ENCODE measurements at regions not wholly inside any gene's neighbourhood (a gene's known extent, or its start where the extent isn't known, plus 50 kb on each side); places are given as distances from the start of the nearest gene placed in this dataset.

DNA sequence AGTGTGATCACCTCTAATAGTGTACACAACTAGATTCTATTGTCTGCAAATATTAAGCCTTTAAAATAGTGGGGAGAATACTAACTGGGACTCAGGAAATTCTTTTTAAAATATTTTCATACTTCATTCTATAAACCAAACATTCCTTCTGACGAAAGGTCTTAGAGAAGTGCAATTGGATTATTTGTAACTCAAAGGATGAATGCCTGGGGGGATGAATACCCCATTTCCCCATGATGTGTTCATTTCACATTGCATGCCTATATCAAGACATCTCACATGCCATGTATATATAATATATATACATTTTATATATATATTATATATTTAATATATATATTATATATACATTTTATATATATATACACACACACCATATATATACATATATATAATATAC lies 189.9 kb downstream of the VGLL3 start:
- H3K9me3 Mint-ChIP-seq = peaks cover 5% of the 10 kb centered on the region
- Histone ChIP-seq H3K27ac (no peak overlapping the region), H3K79me2 (ENCODE audit: low read depth) (no peaks in the 10 kb centered on the region), H3F3A (ENCODE audit: low read depth) (no peaks in the 10 kb centered on the region), H3K4me2 (no peak overlapping the region), H3K4me1 (no peaks in the 10 kb centered on the region), H3K9me3 (ENCODE audit: low read depth) (no peaks in the 10 kb centered on the region), H2AFZ (replicated peaks) (no peak overlapping the region), H3K4me3 (no peak overlapping the region), H3K9ac (no peak overlapping the region), H3K27me3 (no peaks in the 10 kb centered on the region), H4K20me1 (ENCODE audit: low read depth) (no peaks in the 10 kb centered on the region), H3K36me3 (no peaks in the 10 kb centered on the region)
- H3K36me3 Mint-ChIP-seq = no peaks in the 10 kb centered on the region
- H3K27me3 Mint-ChIP-seq (ENCODE audit: insufficient read depth, low read depth) = no peaks in the 10 kb centered on the region
- H3K27ac Mint-ChIP-seq = no peak overlapping the region
- DNase-seq (ENCODE audit: low spot score) = no peak
- H3K4me3 Mint-ChIP-seq = no peak overlapping the region
- TF ChIP-seq, protein P1, sequence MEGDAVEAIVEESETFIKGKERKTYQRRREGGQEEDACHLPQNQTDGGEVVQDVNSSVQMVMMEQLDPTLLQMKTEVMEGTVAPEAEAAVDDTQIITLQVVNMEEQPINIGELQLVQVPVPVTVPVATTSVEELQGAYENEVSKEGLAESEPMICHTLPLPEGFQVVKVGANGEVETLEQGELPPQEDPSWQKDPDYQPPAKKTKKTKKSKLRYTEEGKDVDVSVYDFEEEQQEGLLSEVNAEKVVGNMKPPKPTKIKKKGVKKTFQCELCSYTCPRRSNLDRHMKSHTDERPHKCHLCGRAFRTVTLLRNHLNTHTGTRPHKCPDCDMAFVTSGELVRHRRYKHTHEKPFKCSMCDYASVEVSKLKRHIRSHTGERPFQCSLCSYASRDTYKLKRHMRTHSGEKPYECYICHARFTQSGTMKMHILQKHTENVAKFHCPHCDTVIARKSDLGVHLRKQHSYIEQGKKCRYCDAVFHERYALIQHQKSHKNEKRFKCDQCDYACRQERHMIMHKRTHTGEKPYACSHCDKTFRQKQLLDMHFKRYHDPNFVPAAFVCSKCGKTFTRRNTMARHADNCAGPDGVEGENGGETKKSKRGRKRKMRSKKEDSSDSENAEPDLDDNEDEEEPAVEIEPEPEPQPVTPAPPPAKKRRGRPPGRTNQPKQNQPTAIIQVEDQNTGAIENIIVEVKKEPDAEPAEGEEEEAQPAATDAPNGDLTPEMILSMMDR (IDR thresholded peaks at IDR 0.05) = no peak
- TF ChIP-seq EZH2phosphoT487 (IDR thresholded peaks at IDR 0.05) (no peak), EZH2 (IDR thresholded peaks at IDR 0.05) (no peak)
- H3K4me1 Mint-ChIP-seq = no peaks in the 10 kb centered on the region

DNA sequence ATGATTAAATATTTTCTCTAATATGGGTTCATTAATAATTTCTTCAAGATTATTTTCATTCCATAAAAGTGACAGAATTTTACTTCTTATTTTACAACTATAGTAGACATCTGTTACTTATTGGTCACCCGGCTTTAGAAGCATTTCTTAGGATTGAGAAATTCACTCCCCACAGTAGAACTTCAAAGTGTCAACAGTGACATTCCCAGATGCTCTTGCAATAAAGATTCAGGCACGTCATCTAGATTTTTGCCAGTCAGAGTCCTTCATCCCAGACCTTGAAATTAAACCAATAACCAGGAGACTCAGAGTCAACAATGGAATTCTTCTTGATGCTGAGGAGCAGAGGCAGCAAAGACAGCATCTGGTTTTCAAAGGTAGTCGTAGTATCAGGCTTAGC lies 190.8 kb downstream of the VGLL3 start:
- Histone ChIP-seq H3K36me3 (no peaks in the 10 kb centered on the region), H3K79me2 (ENCODE audit: low read depth) (no peaks in the 10 kb centered on the region), H3K4me1 (no peaks in the 10 kb centered on the region), H3F3A (ENCODE audit: low read depth) (no peaks in the 10 kb centered on the region), H3K27ac (no peak overlapping the region), H3K9ac (no peak overlapping the region), H3K27me3 (no peaks in the 10 kb centered on the region), H3K9me3 (ENCODE audit: low read depth) (no peaks in the 10 kb centered on the region), H3K4me2 (no peak overlapping the region), H2AFZ (replicated peaks) (no peak overlapping the region), H4K20me1 (ENCODE audit: low read depth) (no peaks in the 10 kb centered on the region), H3K4me3 (no peak overlapping the region)
- Mint-ChIP-seq H3K27ac (no peak overlapping the region), H3K9me3 (no peaks in the 10 kb centered on the region), H3K27me3 (ENCODE audit: insufficient read depth, low read depth) (no peaks in the 10 kb centered on the region), H3K4me3 (no peak overlapping the region), H3K4me1 (no peaks in the 10 kb centered on the region), H3K36me3 (no peaks in the 10 kb centered on the region)
- TF ChIP-seq EZH2phosphoT487 (IDR thresholded peaks at IDR 0.05) (no peak), EZH2 (IDR thresholded peaks at IDR 0.05) (no peak)
- TF ChIP-seq, protein P1 (IDR thresholded peaks at IDR 0.05) = no peak
- DNase-seq (ENCODE audit: low spot score) = no peak

DNA sequence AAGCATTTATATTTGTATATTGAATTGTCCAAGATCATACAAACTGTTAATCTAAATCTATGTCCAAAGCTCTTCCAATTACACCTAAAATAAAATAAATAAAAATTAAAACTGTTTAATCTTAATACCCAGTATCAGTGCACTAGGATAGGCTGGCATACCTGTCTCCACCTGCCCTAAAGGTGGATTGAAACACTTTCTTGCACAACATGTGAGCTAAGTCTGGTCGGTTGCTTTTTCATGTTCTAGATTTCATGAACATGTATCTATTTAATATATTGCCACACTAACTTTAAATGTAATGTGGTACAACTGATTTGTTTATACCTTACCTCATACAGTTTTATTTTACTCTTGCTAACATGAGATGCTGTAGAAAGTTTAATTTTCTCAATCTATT lies 193.0 kb downstream of the VGLL3 start:
- DNase-seq (ENCODE audit: low spot score) = no peak
- peaks cover 13% of the 10 kb centered on the region for H3K4me1 ChIP-seq
- peaks cover 14% of the 10 kb centered on the region for H3K4me1 Mint-ChIP-seq

More for the DNA sequence above, 193.0 kb downstream of the VGLL3 start:
- Histone ChIP-seq H3K27ac (no peak overlapping the region), H4K20me1 (ENCODE audit: low read depth) (no peaks in the 10 kb centered on the region), H3K4me3 (no peak overlapping the region), H3K27me3 (no peaks in the 10 kb centered on the region), H3K4me2 (no peak overlapping the region), H3K9me3 (ENCODE audit: low read depth) (no peaks in the 10 kb centered on the region), H3K79me2 (ENCODE audit: low read depth) (no peaks in the 10 kb centered on the region), H3F3A (ENCODE audit: low read depth) (no peaks in the 10 kb centered on the region), H3K36me3 (no peaks in the 10 kb centered on the region), H2AFZ (replicated peaks) (no peak overlapping the region), H3K9ac (no peak overlapping the region)
- TF ChIP-seq EZH2 (IDR thresholded peaks at IDR 0.05) = no peak
- TF ChIP-seq, protein P1 (IDR thresholded peaks at IDR 0.05) = no peak
- TF ChIP-seq EZH2phosphoT487 (IDR thresholded peaks at IDR 0.05) = no peak
- no peak overlapping the region for H3K27ac Mint-ChIP-seq
- no peaks in the 10 kb centered on the region for H3K36me3 Mint-ChIP-seq
- no peaks in the 10 kb centered on the region for H3K9me3 Mint-ChIP-seq
- no peak overlapping the region for H3K4me3 Mint-ChIP-seq
- no peaks in the 10 kb centered on the region for H3K27me3 Mint-ChIP-seq (ENCODE audit: insufficient read depth, low read depth)
